Loucy (cell line): ENCODE measurements at regions not wholly inside any gene's neighbourhood (a gene's known extent, or its start where the extent isn't known, plus 50 kb on each side); places are given as distances from the start of the nearest gene placed in this dataset.

Experiments
- EZH2phosphoT487 ChIP-seq: fragments of 200-600 bp; IDR thresholded peaks from 2 replicates; pipeline ENCODE4 v1.6.1; 2018; ENCODE audit warnings: antibody characterized with exemption, mild to moderate bottlenecking, moderate library complexity, borderline replicate concordance
- TF ChIP-seq, protein P1 (sequence below): fragments of 200-600 bp; sonication (generic); conservative IDR thresholded peaks from 2 replicates; pipeline ENCODE4 v1.5.1; 2014; ENCODE audit warnings: mild to moderate bottlenecking, antibody characterized with exemption, low read length

- TF ChIP-seq, protein P1, sequence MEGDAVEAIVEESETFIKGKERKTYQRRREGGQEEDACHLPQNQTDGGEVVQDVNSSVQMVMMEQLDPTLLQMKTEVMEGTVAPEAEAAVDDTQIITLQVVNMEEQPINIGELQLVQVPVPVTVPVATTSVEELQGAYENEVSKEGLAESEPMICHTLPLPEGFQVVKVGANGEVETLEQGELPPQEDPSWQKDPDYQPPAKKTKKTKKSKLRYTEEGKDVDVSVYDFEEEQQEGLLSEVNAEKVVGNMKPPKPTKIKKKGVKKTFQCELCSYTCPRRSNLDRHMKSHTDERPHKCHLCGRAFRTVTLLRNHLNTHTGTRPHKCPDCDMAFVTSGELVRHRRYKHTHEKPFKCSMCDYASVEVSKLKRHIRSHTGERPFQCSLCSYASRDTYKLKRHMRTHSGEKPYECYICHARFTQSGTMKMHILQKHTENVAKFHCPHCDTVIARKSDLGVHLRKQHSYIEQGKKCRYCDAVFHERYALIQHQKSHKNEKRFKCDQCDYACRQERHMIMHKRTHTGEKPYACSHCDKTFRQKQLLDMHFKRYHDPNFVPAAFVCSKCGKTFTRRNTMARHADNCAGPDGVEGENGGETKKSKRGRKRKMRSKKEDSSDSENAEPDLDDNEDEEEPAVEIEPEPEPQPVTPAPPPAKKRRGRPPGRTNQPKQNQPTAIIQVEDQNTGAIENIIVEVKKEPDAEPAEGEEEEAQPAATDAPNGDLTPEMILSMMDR, result no peak
- TF ChIP-seq EZH2phosphoT487, result no peak
Measured at GRCh38 chr14:61904946-61905345, 142.7 kb downstream of the SNAPC1 start.
